Mucosa of rectum (tissue), 2 donors: ENCODE measurements at regions not wholly inside any gene's neighbourhood (a gene's known extent, or its start where the extent isn't known, plus 50 kb on each side); places are given as distances from the start of the nearest gene placed in this dataset.
A peak's percentile ranks its signal among the peaks of the same experiment; 100 is the strongest.

ENCODE experiments used
- H3K27ac ChIP-seq, 2 donors: one replicate each; pipeline ENCODE4 v1.7.0; 2013; ENCODE audit warnings: inconsistent platforms in 2 of 2, low read depth in 2 of 2, low read length in 2 of 2
- H3K27me3 ChIP-seq, 2 donors: one replicate each; pipeline ENCODE4 v1.7.0; 2013; ENCODE audit warnings: low read length in 2 of 2; ENCODE audit not compliant: control insufficient read depth in 2 of 2, insufficient read depth in 2 of 2
- H3K36me3 ChIP-seq, 2 donors: one replicate each; pipeline ENCODE4 v1.7.0; 2013; ENCODE audit warnings: low read length in 2 of 2; ENCODE audit not compliant: control insufficient read depth in 2 of 2, insufficient read depth in 2 of 2
- H3K4me1 ChIP-seq, 2 donors: one replicate each; pipeline ENCODE4 v1.7.0; 2013; ENCODE audit warnings: low read length in 2 of 2, mild to moderate bottlenecking in 1 of 2; ENCODE audit not compliant: control insufficient read depth in 2 of 2, insufficient read depth in 2 of 2
- H3K4me3 ChIP-seq, 2 donors: one replicate each; pipeline ENCODE4 v1.7.0; 2013; ENCODE audit warnings: low read length in 2 of 2
- H3K9ac ChIP-seq, 2 donors: one replicate each; pipeline ENCODE4 v1.7.0; 2013; ENCODE audit warnings: low read length in 2 of 2, low read depth in 1 of 2, mild to moderate bottlenecking in 1 of 2
- H3K9me3 ChIP-seq, 2 donors: one replicate each; pipeline ENCODE4 v1.7.0; 2013; ENCODE audit warnings: low read length in 2 of 2; ENCODE audit not compliant: control insufficient read depth in 2 of 2
- donor health status: healthy.
- donor health status: Normal muscosa, but diverticular disease.

- no peak overlapping the region for H3K9ac ChIP-seq
- peaks cover 22 to 23% of the 10 kb centered on the region in 2 donors for H3K4me1 ChIP-seq
- peak overlapping the region; percentile 0 to 38 for H3K27ac ChIP-seq
- H3K4me3 ChIP-seq: no peak overlapping the region
- no peaks in the 10 kb centered on the region for H3K36me3 ChIP-seq
- H3K27me3 ChIP-seq: peaks cover 4 to 16% of the 10 kb centered on the region in 2 donors
- H3K9me3 ChIP-seq: no peaks in the 10 kb centered on the region
Observed at GRCh38 chrX:68999356-68999755, 165.9 kb downstream of the PJA1 start.

- H3K9me3 ChIP-seq: no peaks in the 10 kb centered on the region
- H3K4me1 ChIP-seq: peaks cover 22 to 24% of the 10 kb centered on the region in 2 donors
- H3K9ac ChIP-seq: no peak overlapping the region
- no peaks in the 10 kb centered on the region for H3K36me3 ChIP-seq
- H3K27ac ChIP-seq: peak overlapping the region; percentile 21 to 44
- H3K4me3 ChIP-seq: no peak overlapping the region
- peaks cover 4 to 20% of the 10 kb centered on the region in 2 donors for H3K27me3 ChIP-seq
Observed at GRCh38 chrX:68998716-68999115, 166.5 kb downstream of the PJA1 start.

GRCh38 chrX:68997911-68998310 lies 167.3 kb downstream of the PJA1 start:
- H3K4me3 ChIP-seq: no peak overlapping the region
- H3K27ac ChIP-seq: no peak overlapping the region
- H3K27me3 ChIP-seq: peaks cover 4 to 20% of the 10 kb centered on the region in 2 donors
- peaks cover 24 to 25% of the 10 kb centered on the region in 2 donors for H3K4me1 ChIP-seq
- H3K36me3 ChIP-seq: no peaks in the 10 kb centered on the region
- H3K9ac ChIP-seq: no peak overlapping the region
- H3K9me3 ChIP-seq: no peaks in the 10 kb centered on the region

GRCh38 chrX:68997511-68997910 lies 167.7 kb downstream of the PJA1 start:
- Histone ChIP-seq H3K9me3 (no peaks in the 10 kb centered on the region), H3K4me1 (peaks cover 24 to 25% of the 10 kb centered on the region in 2 donors), H3K27me3 (peaks cover 1 to 20% of the 10 kb centered on the region in 2 donors), H3K36me3 (no peaks in the 10 kb centered on the region), H3K4me3 (peak overlapping the region in 1 of 2 donors; percentile 15), H3K27ac (no peak overlapping the region), H3K9ac (no peak overlapping the region)

GRCh38 chrX:68995780-68996551 lies 167.1 kb downstream of the EFNB1 start:
- H3K27ac ChIP-seq: peak overlapping the region; percentile 83 to 86
- H3K9ac ChIP-seq: peak overlapping the region; percentile 65 to 72
- H3K4me1 ChIP-seq: peaks cover 24 to 25% of the 10 kb centered on the region in 2 donors
- no peaks in the 10 kb centered on the region for H3K9me3 ChIP-seq
- H3K36me3 ChIP-seq: no peaks in the 10 kb centered on the region
- peak overlapping the region; percentile 42 to 60 for H3K4me3 ChIP-seq
- peaks cover under 1 to 16% of the 10 kb centered on the region in 2 donors for H3K27me3 ChIP-seq

- peaks cover 24 to 25% of the 10 kb centered on the region in 2 donors for H3K4me1 ChIP-seq
- no peaks in the 10 kb centered on the region for H3K36me3 ChIP-seq
- peak overlapping the region in 1 of 2 donors; percentile 9 for H3K9ac ChIP-seq
- peak overlapping the region; percentile 83 to 86 for H3K27ac ChIP-seq
- H3K27me3 ChIP-seq: peaks cover 3 to 16% of the 10 kb centered on the region in 2 donors
- no peak overlapping the region for H3K4me3 ChIP-seq
- H3K9me3 ChIP-seq: no peaks in the 10 kb centered on the region
Observed at GRCh38 chrX:68995386-68995779, 166.6 kb downstream of the EFNB1 start.

- Histone ChIP-seq H3K9me3 (no peaks in the 10 kb centered on the region), H3K36me3 (no peaks in the 10 kb centered on the region), H3K4me1 (peaks cover 24 to 25% of the 10 kb centered on the region in 2 donors), H3K27me3 (peaks cover 3 to 14% of the 10 kb centered on the region in 2 donors), H3K9ac (peak overlapping the region in 1 of 2 donors; percentile 9), H3K27ac (peak overlapping the region; percentile 83 to 86), H3K4me3 (no peak overlapping the region)
Observed at GRCh38 chrX:68994891-68995255, 166.1 kb downstream of the EFNB1 start.

GRCh38 chrX:68994135-68994890 lies 165.5 kb downstream of the EFNB1 start:
- no peak overlapping the region for H3K4me3 ChIP-seq
- peaks cover 3 to 11% of the 10 kb centered on the region in 2 donors for H3K27me3 ChIP-seq
- H3K9me3 ChIP-seq: no peaks in the 10 kb centered on the region
- no peak overlapping the region for H3K9ac ChIP-seq
- H3K4me1 ChIP-seq: peaks cover 23 to 25% of the 10 kb centered on the region in 2 donors
- no peak overlapping the region for H3K27ac ChIP-seq
- no peaks in the 10 kb centered on the region for H3K36me3 ChIP-seq

- Histone ChIP-seq H3K27ac (no peak overlapping the region), H3K4me1 (peaks cover 20 to 23% of the 10 kb centered on the region in 2 donors)
Observed at GRCh38 chrX:68992821-68993397, 164.1 kb downstream of the EFNB1 start.

More at GRCh38 chrX:68992821-68993397, 164.1 kb downstream of the EFNB1 start:
- Histone ChIP-seq H3K36me3 (no peaks in the 10 kb centered on the region), H3K4me3 (no peak overlapping the region), H3K9me3 (no peaks in the 10 kb centered on the region), H3K27me3 (peaks cover 3 to 11% of the 10 kb centered on the region in 2 donors), H3K9ac (no peak overlapping the region)
